ENCODE measurements at regions not wholly inside any gene's neighbourhood (a gene's known extent, or its start where the extent isn't known, plus 50 kb on each side); places are given as distances from the start of the nearest gene placed in this dataset.

GRCh38 chr3:104696470-104696869, 670.2 kb upstream of the ALCAM start:
- no peak for ATAC-seq (ENCODE audit: insufficient read depth, low read depth)
- Histone ChIP-seq H3K9me3 (ENCODE audit: insufficient read depth, low read length, severe bottlenecking) (no peaks in the 10 kb centered on the region), H3K27ac (ENCODE audit: low read length) (no peak overlapping the region), H3K4me1 (ENCODE audit: insufficient read depth, low read length) (no peaks in the 10 kb centered on the region), H2AFZ (ENCODE audit: low read depth, low read length) (no peak overlapping the region), H3K4me2 (ENCODE audit: insufficient read depth, low read length) (no peak overlapping the region), H3K79me2 (ENCODE audit: insufficient read depth, low read length) (no peaks in the 10 kb centered on the region), H3K9ac (ENCODE audit: low read depth, low read length) (no peak overlapping the region), H3K4me3 (ENCODE audit: low read depth in 1 of 2, low read length in 2 of 2) (no peak overlapping the region), H3K36me3 (ENCODE audit: insufficient read depth, low read length) (no peaks in the 10 kb centered on the region), H3K27me3 (ENCODE audit: insufficient read depth, low read length, poor library complexity) (no peaks in the 10 kb centered on the region), H4K20me1 (ENCODE audit: insufficient read depth, low read length) (no peaks in the 10 kb centered on the region)
- no peak for DNase-seq
- TF ChIP-seq EZH2 (IDR thresholded peaks at IDR 0.05; ENCODE audit: borderline replicate concordance, low read depth, low read length, severe bottlenecking) = no peak
- TF ChIP-seq CTCF (IDR thresholded peaks at IDR 0.05; ENCODE audit: borderline replicate concordance, extremely low read depth, low read length, poor library complexity, severe bottlenecking) = no peak

- DNase-seq (no peak), ATAC-seq (ENCODE audit: insufficient read depth, low read depth) (no peak)
- no peaks in the 10 kb centered on the region for H3K79me2 ChIP-seq (ENCODE audit: insufficient read depth, low read length)
- H3K9ac ChIP-seq (ENCODE audit: low read depth, low read length) = no peak overlapping the region
- no peak overlapping the region for H2AFZ ChIP-seq (ENCODE audit: low read depth, low read length)
- no peaks in the 10 kb centered on the region for H3K9me3 ChIP-seq (ENCODE audit: insufficient read depth, low read length, severe bottlenecking)
- H3K4me1 ChIP-seq (ENCODE audit: insufficient read depth, low read length) = no peaks in the 10 kb centered on the region
- no peaks in the 10 kb centered on the region for H3K36me3 ChIP-seq (ENCODE audit: insufficient read depth, low read length)
- H3K27me3 ChIP-seq (ENCODE audit: insufficient read depth, low read length, poor library complexity) = no peaks in the 10 kb centered on the region
- no peak for TF ChIP-seq CTCF (IDR thresholded peaks at IDR 0.05; ENCODE audit: borderline replicate concordance, extremely low read depth, low read length, poor library complexity, severe bottlenecking)
- no peak for TF ChIP-seq EZH2 (IDR thresholded peaks at IDR 0.05; ENCODE audit: borderline replicate concordance, low read depth, low read length, severe bottlenecking)
- no peak overlapping the region for H3K4me2 ChIP-seq (ENCODE audit: insufficient read depth, low read length)
- no peak overlapping the region for H3K4me3 ChIP-seq (ENCODE audit: low read depth in 1 of 2, low read length in 2 of 2)
- no peaks in the 10 kb centered on the region for H4K20me1 ChIP-seq (ENCODE audit: insufficient read depth, low read length)
- no peak overlapping the region for H3K27ac ChIP-seq (ENCODE audit: low read length)
Measured at GRCh38 chr3:104711406-104711805, 655.3 kb upstream of the ALCAM start.

- Histone ChIP-seq H3K9me3 (ENCODE audit: insufficient read depth, low read length, severe bottlenecking) (no peaks in the 10 kb centered on the region), H2AFZ (ENCODE audit: low read depth, low read length) (no peak overlapping the region), H3K79me2 (ENCODE audit: insufficient read depth, low read length) (no peaks in the 10 kb centered on the region), H3K36me3 (ENCODE audit: insufficient read depth, low read length) (no peaks in the 10 kb centered on the region), H4K20me1 (ENCODE audit: insufficient read depth, low read length) (no peaks in the 10 kb centered on the region), H3K9ac (ENCODE audit: low read depth, low read length) (no peak overlapping the region), H3K4me2 (ENCODE audit: insufficient read depth, low read length) (no peak overlapping the region), H3K4me3 (ENCODE audit: low read depth in 1 of 2, low read length in 2 of 2) (no peak overlapping the region), H3K27me3 (ENCODE audit: insufficient read depth, low read length, poor library complexity) (no peaks in the 10 kb centered on the region), H3K27ac (ENCODE audit: low read length) (no peak overlapping the region), H3K4me1 (ENCODE audit: insufficient read depth, low read length) (no peaks in the 10 kb centered on the region)
- ATAC-seq (ENCODE audit: insufficient read depth, low read depth) = no peak
- no peak for TF ChIP-seq EZH2 (IDR thresholded peaks at IDR 0.05; ENCODE audit: borderline replicate concordance, low read depth, low read length, severe bottlenecking)
- no peak for TF ChIP-seq CTCF (IDR thresholded peaks at IDR 0.05; ENCODE audit: borderline replicate concordance, extremely low read depth, low read length, poor library complexity, severe bottlenecking)
- DNase-seq = no peak
Measured at GRCh38 chr3:104715972-104716371, 650.7 kb upstream of the ALCAM start.

- Histone ChIP-seq H3K9me3 (ENCODE audit: insufficient read depth, low read length, severe bottlenecking) (no peaks in the 10 kb centered on the region), H3K27me3 (ENCODE audit: insufficient read depth, low read length, poor library complexity) (no peaks in the 10 kb centered on the region), H3K4me3 (ENCODE audit: low read depth in 1 of 2, low read length in 2 of 2) (no peak overlapping the region), H3K4me2 (ENCODE audit: insufficient read depth, low read length) (no peak overlapping the region), H4K20me1 (ENCODE audit: insufficient read depth, low read length) (no peaks in the 10 kb centered on the region), H3K4me1 (ENCODE audit: insufficient read depth, low read length) (no peaks in the 10 kb centered on the region), H2AFZ (ENCODE audit: low read depth, low read length) (no peak overlapping the region), H3K36me3 (ENCODE audit: insufficient read depth, low read length) (no peaks in the 10 kb centered on the region), H3K27ac (ENCODE audit: low read length) (no peak overlapping the region), H3K9ac (ENCODE audit: low read depth, low read length) (no peak overlapping the region), H3K79me2 (ENCODE audit: insufficient read depth, low read length) (no peaks in the 10 kb centered on the region)
- no peak for DNase-seq
- no peak for TF ChIP-seq CTCF (IDR thresholded peaks at IDR 0.05; ENCODE audit: borderline replicate concordance, extremely low read depth, low read length, poor library complexity, severe bottlenecking)
- no peak for TF ChIP-seq EZH2 (IDR thresholded peaks at IDR 0.05; ENCODE audit: borderline replicate concordance, low read depth, low read length, severe bottlenecking)
- ATAC-seq (ENCODE audit: insufficient read depth, low read depth) = no peak
Measured at GRCh38 chr3:104717828-104718196, 648.9 kb upstream of the ALCAM start.
